ENCODE measurements at regions not wholly inside any gene's neighbourhood (a gene's known extent, or its start where the extent isn't known, plus 50 kb on each side); places are given as distances from the start of the nearest gene placed in this dataset.

DNA sequence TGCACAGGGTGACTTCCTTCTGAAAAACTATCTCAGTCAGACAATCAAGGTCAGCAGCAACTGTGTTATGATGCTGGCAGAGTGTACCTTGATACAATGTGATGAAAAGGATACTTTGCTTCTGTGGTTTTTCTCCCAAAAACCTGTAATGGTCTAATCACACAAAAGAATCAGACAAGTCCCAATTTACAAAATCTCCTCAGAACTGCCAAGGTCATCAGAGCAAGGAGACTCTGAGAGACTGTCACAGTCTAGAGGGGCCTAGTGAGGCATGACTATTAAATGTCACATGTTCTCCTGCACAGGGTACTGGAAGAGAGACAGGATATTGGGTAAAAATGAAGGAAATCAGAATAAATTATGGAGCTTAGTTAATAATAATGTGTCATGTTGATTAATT lies 185.4 kb downstream of the ST6GAL2 start:
- no peak overlapping the region for H3K27ac Mint-ChIP-seq
- peaks cover 4% of the 10 kb centered on the region for H3K27me3 Mint-ChIP-seq
- H3K36me3 Mint-ChIP-seq, result no peaks in the 10 kb centered on the region
- H3K4me3 Mint-ChIP-seq, result no peak overlapping the region
- no peaks in the 10 kb centered on the region for H3K4me1 Mint-ChIP-seq (ENCODE audit: unreplicated experiment)
- no peak for DNase-seq (ENCODE audit: extremely low spot score, unreplicated experiment)
- TF ChIP-seq, protein P1, sequence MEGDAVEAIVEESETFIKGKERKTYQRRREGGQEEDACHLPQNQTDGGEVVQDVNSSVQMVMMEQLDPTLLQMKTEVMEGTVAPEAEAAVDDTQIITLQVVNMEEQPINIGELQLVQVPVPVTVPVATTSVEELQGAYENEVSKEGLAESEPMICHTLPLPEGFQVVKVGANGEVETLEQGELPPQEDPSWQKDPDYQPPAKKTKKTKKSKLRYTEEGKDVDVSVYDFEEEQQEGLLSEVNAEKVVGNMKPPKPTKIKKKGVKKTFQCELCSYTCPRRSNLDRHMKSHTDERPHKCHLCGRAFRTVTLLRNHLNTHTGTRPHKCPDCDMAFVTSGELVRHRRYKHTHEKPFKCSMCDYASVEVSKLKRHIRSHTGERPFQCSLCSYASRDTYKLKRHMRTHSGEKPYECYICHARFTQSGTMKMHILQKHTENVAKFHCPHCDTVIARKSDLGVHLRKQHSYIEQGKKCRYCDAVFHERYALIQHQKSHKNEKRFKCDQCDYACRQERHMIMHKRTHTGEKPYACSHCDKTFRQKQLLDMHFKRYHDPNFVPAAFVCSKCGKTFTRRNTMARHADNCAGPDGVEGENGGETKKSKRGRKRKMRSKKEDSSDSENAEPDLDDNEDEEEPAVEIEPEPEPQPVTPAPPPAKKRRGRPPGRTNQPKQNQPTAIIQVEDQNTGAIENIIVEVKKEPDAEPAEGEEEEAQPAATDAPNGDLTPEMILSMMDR (conservative IDR thresholded peaks at IDR 0.05), result no peak
- no peaks in the 10 kb centered on the region for H3K9me3 Mint-ChIP-seq

DNA sequence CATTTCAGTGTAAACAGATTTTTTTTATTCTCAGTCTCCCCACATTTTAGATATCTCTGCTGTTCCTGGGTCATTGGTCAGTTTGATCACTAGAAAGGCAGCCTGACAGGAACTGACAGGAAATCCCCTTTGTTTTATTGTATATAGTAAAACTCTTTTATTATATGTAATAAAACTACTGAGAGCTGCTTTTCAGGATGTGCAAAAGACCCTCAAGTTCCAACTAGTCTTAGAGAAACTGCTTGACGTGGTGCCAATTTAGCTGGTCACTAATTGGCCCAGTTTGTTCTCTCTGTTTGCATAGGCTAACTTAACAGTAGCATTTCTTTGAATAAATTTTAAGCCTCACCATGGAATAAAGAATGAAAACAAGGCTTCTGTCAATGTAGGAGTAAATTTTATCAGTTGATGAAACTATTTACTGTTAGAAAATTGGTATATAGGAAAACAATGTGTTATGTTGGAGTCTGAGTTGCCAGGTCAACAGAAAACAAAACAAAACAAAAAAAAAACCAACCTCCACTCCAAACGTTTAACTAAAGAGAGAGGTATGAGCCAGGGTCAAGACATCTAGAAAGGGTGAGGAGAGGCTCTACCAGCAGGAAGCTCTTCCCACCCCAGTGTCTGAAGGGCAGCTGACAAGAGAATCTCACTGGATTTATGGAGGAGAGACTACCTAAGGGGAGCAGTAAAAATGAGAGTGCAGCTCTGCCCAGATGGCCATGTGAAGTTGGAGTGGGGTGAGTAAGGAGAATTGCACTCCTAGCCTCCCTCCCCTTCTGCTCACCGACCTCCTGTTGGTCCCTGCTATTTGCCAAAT lies 184.6 kb downstream of the ST6GAL2 start:
- no peak for DNase-seq (ENCODE audit: extremely low spot score, unreplicated experiment)
- no peaks in the 10 kb centered on the region for H3K9me3 Mint-ChIP-seq
- TF ChIP-seq, protein P1 (conservative IDR thresholded peaks at IDR 0.05), result no peak
- H3K27me3 Mint-ChIP-seq, result peaks cover 4% of the 10 kb centered on the region
- no peaks in the 10 kb centered on the region for H3K4me1 Mint-ChIP-seq (ENCODE audit: unreplicated experiment)
- H3K4me3 Mint-ChIP-seq, result no peak overlapping the region
- no peak overlapping the region for H3K27ac Mint-ChIP-seq
- no peaks in the 10 kb centered on the region for H3K36me3 Mint-ChIP-seq

DNA sequence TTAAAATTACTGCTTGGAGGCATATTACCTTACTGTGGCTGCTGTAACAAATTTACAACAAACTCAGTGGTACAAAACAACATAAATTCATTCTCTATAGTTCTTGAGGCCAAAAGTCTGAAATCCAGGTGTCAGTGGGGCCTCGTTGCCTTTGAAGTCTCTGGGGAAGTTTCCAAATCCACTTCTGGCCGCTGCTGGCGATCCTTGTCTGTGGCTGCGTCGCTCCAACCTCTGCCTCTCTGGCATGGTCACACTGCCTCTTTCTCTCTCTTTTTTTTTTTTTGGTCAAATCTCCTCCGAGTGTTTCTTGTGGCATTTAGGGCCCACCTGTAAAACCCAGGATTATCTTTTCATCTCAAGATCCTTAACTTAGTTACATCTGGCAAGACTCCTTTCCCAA lies 182.8 kb downstream of the ST6GAL2 start:
- H3K27me3 Mint-ChIP-seq, result peaks cover 4% of the 10 kb centered on the region
- no peaks in the 10 kb centered on the region for H3K9me3 Mint-ChIP-seq
- no peak for DNase-seq (ENCODE audit: extremely low spot score, unreplicated experiment)
- peaks cover 7% of the 10 kb centered on the region for H3K4me1 Mint-ChIP-seq (ENCODE audit: unreplicated experiment)
- no peaks in the 10 kb centered on the region for H3K36me3 Mint-ChIP-seq
- H3K4me3 Mint-ChIP-seq, result no peak overlapping the region
- TF ChIP-seq, protein P1 (conservative IDR thresholded peaks at IDR 0.05), result no peak
- no peak overlapping the region for H3K27ac Mint-ChIP-seq

DNA sequence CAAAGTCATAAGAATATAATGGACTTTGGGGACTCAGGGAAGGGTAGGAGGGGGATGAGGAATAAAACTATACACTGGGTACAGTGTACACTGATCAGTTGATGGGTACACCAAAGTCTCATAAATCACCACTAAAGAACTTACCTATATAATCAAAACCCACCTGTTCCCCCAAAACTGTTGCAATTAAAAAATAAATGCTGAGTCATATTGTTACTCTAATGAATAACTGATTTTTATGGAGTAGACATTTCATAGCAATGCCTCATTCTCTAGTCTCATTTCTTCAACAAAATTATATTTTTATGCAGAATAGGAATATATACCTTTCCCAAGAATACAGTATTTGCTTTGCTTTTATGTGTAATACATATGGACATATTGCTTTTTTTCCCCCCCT lies 181.2 kb downstream of the ST6GAL2 start:
- Mint-ChIP-seq H3K4me1 (ENCODE audit: unreplicated experiment) (peaks cover 13% of the 10 kb centered on the region), H3K27ac (no peak overlapping the region), H3K36me3 (no peaks in the 10 kb centered on the region), H3K9me3 (no peaks in the 10 kb centered on the region), H3K27me3 (peaks cover 4% of the 10 kb centered on the region), H3K4me3 (no peak overlapping the region)
- no peak for DNase-seq (ENCODE audit: extremely low spot score, unreplicated experiment)
- TF ChIP-seq, protein P1 (conservative IDR thresholded peaks at IDR 0.05), result no peak

DNA sequence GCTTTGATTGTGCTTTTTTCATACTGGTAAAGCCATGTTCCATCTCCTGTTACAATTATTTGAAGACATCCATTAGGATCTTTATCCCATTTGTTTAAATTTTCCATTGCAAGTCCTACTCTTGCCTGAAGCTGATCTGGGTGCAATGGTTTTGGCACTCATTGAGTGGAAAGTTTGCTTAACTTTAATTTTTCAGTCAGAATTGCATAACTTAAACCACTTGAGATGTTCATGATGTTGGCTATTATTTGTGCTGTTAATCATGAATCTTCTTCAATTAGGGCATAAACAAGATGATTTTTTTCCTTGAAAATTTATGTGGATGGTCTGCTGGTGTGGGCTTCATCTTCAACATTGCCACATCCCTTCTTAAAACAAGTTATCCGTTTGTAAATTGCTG lies 180.1 kb downstream of the ST6GAL2 start:
- H3K9me3 Mint-ChIP-seq, result no peaks in the 10 kb centered on the region
- H3K36me3 Mint-ChIP-seq, result no peaks in the 10 kb centered on the region
- H3K27ac Mint-ChIP-seq, result no peak overlapping the region
- no peak overlapping the region for H3K4me3 Mint-ChIP-seq
- DNase-seq (ENCODE audit: extremely low spot score, unreplicated experiment), result no peak
- peaks cover 4% of the 10 kb centered on the region for H3K27me3 Mint-ChIP-seq
- TF ChIP-seq, protein P1 (conservative IDR thresholded peaks at IDR 0.05), result no peak
- peaks cover 13% of the 10 kb centered on the region for H3K4me1 Mint-ChIP-seq (ENCODE audit: unreplicated experiment)
